Aorta (tissue), 5 donors: ENCODE measurements at regions not wholly inside any gene's neighbourhood (a gene's known extent, or its start where the extent isn't known, plus 50 kb on each side); places are given as distances from the start of the nearest gene placed in this dataset.
"Not testable (repeated sequence)": the region's sequence is repeated elsewhere in the genome, so short reads cannot be mapped to it uniquely, and the experiment has no call there.

ENCODE experiments used
- ATAC-seq: fragments of 200-7000 bp; cut with Tn5 transposase; one replicate; pipeline ENCODE4 v1.9.1; 2022; ENCODE audit warnings: moderate library complexity; ENCODE audit not compliant: low FRiP score
- DNase-seq, 2 donors: peaks; one replicate each; pipeline ENCODE4 v3.0.0-alpha.2; 2020
- H3K27ac ChIP-seq, 2 donors: one replicate each; pipeline ENCODE4 v1.5.1; 2013; ENCODE audit warnings: low read length in 2 of 2, mild to moderate bottlenecking in 2 of 2, moderate library complexity in 2 of 2, control low read depth in 1 of 2, inconsistent platforms in 1 of 2, low read depth in 1 of 2
- H3K27me3 ChIP-seq, 2 donors: one replicate each; pipeline ENCODE4 v1.6.1; 2013; ENCODE audit warnings: control low read depth in 1 of 2, low read length in 1 of 2, mild to moderate bottlenecking in 1 of 2, moderate library complexity in 1 of 2; ENCODE audit not compliant: insufficient read depth in 2 of 2, control insufficient read depth in 1 of 2
- H3K36me3 ChIP-seq, 2 donors: one replicate each; pipeline ENCODE4 v1.6.1; 2013; ENCODE audit warnings: control low read depth in 1 of 2, low read length in 1 of 2, mild to moderate bottlenecking in 1 of 2; ENCODE audit not compliant: insufficient read depth in 2 of 2, control insufficient read depth in 1 of 2
- H3K4me1 ChIP-seq, 2 donors: one replicate each; pipeline ENCODE4 v1.6.1; 2013; ENCODE audit warnings: low read length in 2 of 2, control low read depth in 1 of 2, mild to moderate bottlenecking in 1 of 2, moderate library complexity in 1 of 2; ENCODE audit not compliant: insufficient read depth in 2 of 2, control insufficient read depth in 1 of 2
- H3K4me3 ChIP-seq, 2 donors: one replicate each; pipeline ENCODE4 v1.5.1; 2013; ENCODE audit warnings: low read length in 2 of 2, control low read depth in 1 of 2, mild to moderate bottlenecking in 1 of 2
- H3K9me3 ChIP-seq: one replicate; pipeline ENCODE4 v1.6.1; 2013; ENCODE audit warnings: mild to moderate bottlenecking, low read length; ENCODE audit not compliant: control insufficient read depth
- WGBS, 2 donors: extraction: QIAGEN DNeasy Blood & Tissue Kit; methylation state at CpG; one replicate each; pipeline ENCODE4 v1.1.7; 2013; 5-methylcytosine and 5-hydroxymethylcytosine counted together
- intact Hi-C, 2 donors: fragments of 100-400 bp; cut with DNase I; formaldehyde crosslinking; loops; one replicate each; pipeline versions ENCODE4 v1.14.2 to v1.15.0; 2022
- donor health status: healthy with polysubstance abuse.
- donor health status: Bipolar disorder and iron deficiency.
- donor health status: DM: no; HTN: no; CAD: no.
- donor health status: DM: no; HTN: no; CAD: no.
- donor health status: DM: yes; HTN: yes; CAD: no.

GRCh38 chr2:106323337-106324013, 129.4 kb upstream of the UXS1 start:
- no peak overlapping the region for H3K4me3 ChIP-seq
- intact Hi-C loops: no loop called here
- no peak overlapping the region for H3K27ac ChIP-seq
- no peaks in the 10 kb centered on the region for H3K4me1 ChIP-seq
- no peak for DNase-seq
- no peak for ATAC-seq
- H3K36me3 ChIP-seq: no peaks in the 10 kb centered on the region
- H3K27me3 ChIP-seq: no peaks in the 10 kb centered on the region
- WGBS, 2 donors: 78 to 79% methylated on average over 10 of the region's 10 CpGs
- H3K9me3 ChIP-seq: no peaks in the 10 kb centered on the region

- 36 to 37% methylated on average over 5 of the region's 5 CpGs for WGBS, 2 donors
- intact Hi-C loops: no loop called here
- H3K27me3 ChIP-seq: no peaks in the 10 kb centered on the region
- H3K4me3 ChIP-seq: no peak overlapping the region
- no peak overlapping the region for H3K27ac ChIP-seq
- no peaks in the 10 kb centered on the region for H3K36me3 ChIP-seq
- DNase-seq (no peak), ATAC-seq (no peak)
- H3K4me1 ChIP-seq: no peaks in the 10 kb centered on the region
- no peaks in the 10 kb centered on the region for H3K9me3 ChIP-seq
Measured at GRCh38 chr2:106322281-106322680, 128.2 kb upstream of the UXS1 start.

GRCh38 chr2:106320439-106320838, 126.3 kb upstream of the UXS1 start:
- ATAC-seq, H3K27ac ChIP-seq, H3K4me1 ChIP-seq, H3K36me3 ChIP-seq, intact Hi-C loops, H3K9me3 ChIP-seq, DNase-seq, H3K27me3 ChIP-seq, H3K4me3 ChIP-seq: not testable (repeated sequence)
- 98% methylated on average over 2 of the region's 2 CpGs for WGBS, 2 donors

- no peaks in the 10 kb centered on the region for H3K36me3 ChIP-seq
- H3K9me3 ChIP-seq: no peaks in the 10 kb centered on the region
- no peaks in the 10 kb centered on the region for H3K4me1 ChIP-seq
- no peak overlapping the region for H3K4me3 ChIP-seq
- 93 to 100% methylated on average over 2 of the region's 2 CpGs for WGBS, 2 donors
- intact Hi-C loops: no loop called here
- no peaks in the 10 kb centered on the region for H3K27me3 ChIP-seq
- ATAC-seq: no peak
- no peak overlapping the region for H3K27ac ChIP-seq
- DNase-seq: no peak
Measured at GRCh38 chr2:106316915-106317314, 122.8 kb upstream of the UXS1 start.

GRCh38 chr2:106314444-106314843, 120.3 kb upstream of the UXS1 start:
- H3K36me3 ChIP-seq: no peaks in the 10 kb centered on the region
- H3K9me3 ChIP-seq: no peaks in the 10 kb centered on the region
- H3K4me1 ChIP-seq: no peaks in the 10 kb centered on the region
- DNase-seq (no peak), ATAC-seq (no peak)
- H3K27ac ChIP-seq: no peak overlapping the region
- intact Hi-C loops: no loop called here
- no peaks in the 10 kb centered on the region for H3K27me3 ChIP-seq
- no peak overlapping the region for H3K4me3 ChIP-seq
- WGBS, 2 donors: 77 to 84% methylated on average over 3 of the region's 3 CpGs

- Histone ChIP-seq H3K9me3 (no peaks in the 10 kb centered on the region), H3K36me3 (no peaks in the 10 kb centered on the region), H3K4me1 (no peaks in the 10 kb centered on the region), H3K27ac (no peak overlapping the region), H3K4me3 (no peak overlapping the region), H3K27me3 (no peaks in the 10 kb centered on the region)
- 81 to 89% methylated on average over 5 of the region's 5 CpGs for WGBS, 2 donors
- DNase-seq (no peak), ATAC-seq (no peak)
- intact Hi-C loops: no loop called here
Measured at GRCh38 chr2:106311041-106311370, 116.9 kb upstream of the UXS1 start.

GRCh38 chr2:106307860-106308259, 113.8 kb upstream of the UXS1 start:
- no peak overlapping the region for H3K27ac ChIP-seq

GRCh38 chr2:106306387-106306786, 112.3 kb upstream of the UXS1 start:
- 86 to 88% methylated on average over 2 to 3 of the region's 3 CpGs for WGBS, 2 donors
- no peaks in the 10 kb centered on the region for H3K4me1 ChIP-seq
- no peaks in the 10 kb centered on the region for H3K9me3 ChIP-seq
- H3K36me3 ChIP-seq: no peaks in the 10 kb centered on the region
- no peak overlapping the region for H3K4me3 ChIP-seq
- DNase-seq (no peak), ATAC-seq (no peak)
- H3K27me3 ChIP-seq: no peaks in the 10 kb centered on the region
- intact Hi-C loops: no loop called here
- no peak overlapping the region for H3K27ac ChIP-seq

More at GRCh38 chr2:106307860-106308259, 113.8 kb upstream of the UXS1 start:
- Histone ChIP-seq H3K36me3 (no peaks in the 10 kb centered on the region), H3K4me3 (no peak overlapping the region), H3K27me3 (no peaks in the 10 kb centered on the region), H3K4me1 (no peaks in the 10 kb centered on the region), H3K9me3 (no peaks in the 10 kb centered on the region)
- DNase-seq (no peak), ATAC-seq (no peak)
- intact Hi-C loops: no loop called here
- WGBS, 2 donors: 87 to 89% methylated on average over 1 of the region's 1 CpG

GRCh38 chr2:106304612-106305184, 110.6 kb upstream of the UXS1 start:
- WGBS, 2 donors: 78 to 81% methylated on average over 5 of the region's 5 CpGs
- H3K4me3 ChIP-seq: no peak overlapping the region
- H3K27me3 ChIP-seq: no peaks in the 10 kb centered on the region
- DNase-seq (no peak), ATAC-seq (no peak)
- H3K4me1 ChIP-seq: no peaks in the 10 kb centered on the region
- H3K27ac ChIP-seq: no peak overlapping the region
- intact Hi-C loops: no loop called here
- H3K9me3 ChIP-seq: no peaks in the 10 kb centered on the region
- H3K36me3 ChIP-seq: no peaks in the 10 kb centered on the region
